NT2/D1 (cell line): ENCODE measurements at regions not wholly inside any gene's neighbourhood (a gene's known extent, or its start where the extent isn't known, plus 50 kb on each side); places are given as distances from the start of the nearest gene placed in this dataset.
"Not testable (repeated sequence)": the region's sequence is repeated elsewhere in the genome, so short reads cannot be mapped to it uniquely, and the experiment has no call there.

ENCODE experiments used
- DNase-seq: peaks from one replicate; pipeline ENCODE4 v3.0.0-alpha.2; 2011; ENCODE audit warnings: low read depth, low spot score
- H3K27me3 ChIP-seq: 2 replicates; pipeline ENCODE4 v1.6.0; 2011; ENCODE audit warnings: mild to moderate bottlenecking; ENCODE audit not compliant: insufficient read length, insufficient read depth
- H3K36me3 ChIP-seq: 2 replicates; pipeline ENCODE4 v1.6.1; 2011; ENCODE audit warnings: mild to moderate bottlenecking, low read length, mixed read lengths; ENCODE audit not compliant: insufficient read depth, insufficient read length
- H3K4me1 ChIP-seq: 2 replicates; pipeline ENCODE4 v1.5.1; 2011; ENCODE audit not compliant: insufficient read depth, insufficient read length
- H3K4me3 ChIP-seq: 2 replicates; pipeline ENCODE4 v1.5.1; 2011; ENCODE audit warnings: low read depth; ENCODE audit not compliant: insufficient read length
- H3K9ac ChIP-seq: 2 replicates; pipeline ENCODE4 v1.6.0; 2011; ENCODE audit warnings: low read depth; ENCODE audit not compliant: insufficient read length
- H3K9me3 ChIP-seq: 2 replicates; pipeline ENCODE4 v1.5.1; 2011; ENCODE audit warnings: mild to moderate bottlenecking, low read length; ENCODE audit not compliant: insufficient read depth
- SUZ12 ChIP-seq: IDR thresholded peaks from 2 replicates; pipeline ENCODE4 v1.6.1; 2011; ENCODE audit not compliant: insufficient read length, insufficient read depth; ENCODE audit errors: extremely low read depth
- YY1 ChIP-seq: IDR thresholded peaks from 2 replicates; pipeline ENCODE4 v1.6.1; 2011; ENCODE audit not compliant: insufficient read length, insufficient read depth
- ZNF274 ChIP-seq: IDR thresholded peaks from 2 replicates; pipeline ENCODE4 v1.6.1; 2011; ENCODE audit warnings: mild to moderate bottlenecking, low read depth, low read length

GRCh38 chr5:2091921-2092320 is 209.2 kb upstream of the IRX4 start:
- Histone ChIP-seq H3K36me3 (no peaks in the 10 kb centered on the region), H3K9ac (no peak overlapping the region), H3K9me3 (no peaks in the 10 kb centered on the region), H3K27me3 (no peaks in the 10 kb centered on the region), H3K4me3 (no peak overlapping the region), H3K4me1 (no peaks in the 10 kb centered on the region)
- no peak for DNase-seq
- no peak for TF ChIP-seq SUZ12
- no peak for TF ChIP-seq ZNF274
- no peak for TF ChIP-seq YY1

- Histone ChIP-seq H3K27me3 (no peaks in the 10 kb centered on the region), H3K4me3 (no peak overlapping the region)
- TF ChIP-seq ZNF274 (no peak), SUZ12 (no peak), YY1 (no peak)
Observed at GRCh38 chr5:2087980-2088379, 205.3 kb upstream of the IRX4 start.

GRCh38 chr5:2075365-2075764 is 192.6 kb upstream of the IRX4 start:
- H3K27me3 ChIP-seq = no peaks in the 10 kb centered on the region
- H3K36me3 ChIP-seq = no peaks in the 10 kb centered on the region
- no peaks in the 10 kb centered on the region for H3K4me1 ChIP-seq
- H3K4me3 ChIP-seq = no peak overlapping the region
- DNase-seq = no peak
- TF ChIP-seq YY1 = no peak
- TF ChIP-seq ZNF274 = no peak
- TF ChIP-seq SUZ12 = no peak
- no peak overlapping the region for H3K9ac ChIP-seq
- H3K9me3 ChIP-seq = no peaks in the 10 kb centered on the region

More at GRCh38 chr5:2087980-2088379, 205.3 kb upstream of the IRX4 start:
- no peak overlapping the region for H3K9ac ChIP-seq
- DNase-seq = no peak
- H3K36me3 ChIP-seq = no peaks in the 10 kb centered on the region
- H3K9me3 ChIP-seq = no peaks in the 10 kb centered on the region
- no peaks in the 10 kb centered on the region for H3K4me1 ChIP-seq

GRCh38 chr5:2071562-2071961 is 188.8 kb upstream of the IRX4 start:
- no peaks in the 10 kb centered on the region for H3K36me3 ChIP-seq
- no peaks in the 10 kb centered on the region for H3K4me1 ChIP-seq
- DNase-seq = no peak
- H3K9ac ChIP-seq = no peak overlapping the region
- H3K27me3 ChIP-seq = no peaks in the 10 kb centered on the region
- no peaks in the 10 kb centered on the region for H3K9me3 ChIP-seq
- H3K4me3 ChIP-seq = no peak overlapping the region
- TF ChIP-seq ZNF274 (no peak), SUZ12 (no peak), YY1 (no peak)

- H3K9ac ChIP-seq, DNase-seq, H3K9me3 ChIP-seq, H3K4me3 ChIP-seq, H3K27me3 ChIP-seq, H3K4me1 ChIP-seq, H3K36me3 ChIP-seq: not testable (repeated sequence)
Observed at GRCh38 chr5:2070787-2071186, 188.1 kb upstream of the IRX4 start.

- H3K4me1 ChIP-seq = no peaks in the 10 kb centered on the region
- H3K27me3 ChIP-seq = no peaks in the 10 kb centered on the region
- no peaks in the 10 kb centered on the region for H3K36me3 ChIP-seq
- H3K9ac ChIP-seq = no peak overlapping the region
- H3K4me3 ChIP-seq = no peak overlapping the region
- H3K9me3 ChIP-seq = no peaks in the 10 kb centered on the region
- DNase-seq = no peak
- TF ChIP-seq ZNF274 = no peak
- no peak for TF ChIP-seq YY1
- no peak for TF ChIP-seq SUZ12
Observed at GRCh38 chr5:2068531-2068930, 185.8 kb upstream of the IRX4 start.

GRCh38 chr5:2066373-2066772 is 183.6 kb upstream of the IRX4 start:
- DNase-seq = no peak
- TF ChIP-seq YY1 (no peak), SUZ12 (no peak), ZNF274 (no peak)
- H3K27me3 ChIP-seq = no peaks in the 10 kb centered on the region
- H3K9me3 ChIP-seq = no peaks in the 10 kb centered on the region
- H3K4me3 ChIP-seq = no peak overlapping the region
- no peaks in the 10 kb centered on the region for H3K36me3 ChIP-seq
- H3K9ac ChIP-seq = no peak overlapping the region
- no peaks in the 10 kb centered on the region for H3K4me1 ChIP-seq

GRCh38 chr5:2063380-2063779 is 180.7 kb upstream of the IRX4 start:
- H3K4me3 ChIP-seq, H3K27me3 ChIP-seq, DNase-seq, H3K4me1 ChIP-seq, H3K36me3 ChIP-seq, H3K9ac ChIP-seq, H3K9me3 ChIP-seq: not testable (repeated sequence)
